ENCODE measurements at regions not wholly inside any gene's neighbourhood (a gene's known extent, or its start where the extent isn't known, plus 50 kb on each side); places are given as distances from the start of the nearest gene placed in this dataset.

DNA sequence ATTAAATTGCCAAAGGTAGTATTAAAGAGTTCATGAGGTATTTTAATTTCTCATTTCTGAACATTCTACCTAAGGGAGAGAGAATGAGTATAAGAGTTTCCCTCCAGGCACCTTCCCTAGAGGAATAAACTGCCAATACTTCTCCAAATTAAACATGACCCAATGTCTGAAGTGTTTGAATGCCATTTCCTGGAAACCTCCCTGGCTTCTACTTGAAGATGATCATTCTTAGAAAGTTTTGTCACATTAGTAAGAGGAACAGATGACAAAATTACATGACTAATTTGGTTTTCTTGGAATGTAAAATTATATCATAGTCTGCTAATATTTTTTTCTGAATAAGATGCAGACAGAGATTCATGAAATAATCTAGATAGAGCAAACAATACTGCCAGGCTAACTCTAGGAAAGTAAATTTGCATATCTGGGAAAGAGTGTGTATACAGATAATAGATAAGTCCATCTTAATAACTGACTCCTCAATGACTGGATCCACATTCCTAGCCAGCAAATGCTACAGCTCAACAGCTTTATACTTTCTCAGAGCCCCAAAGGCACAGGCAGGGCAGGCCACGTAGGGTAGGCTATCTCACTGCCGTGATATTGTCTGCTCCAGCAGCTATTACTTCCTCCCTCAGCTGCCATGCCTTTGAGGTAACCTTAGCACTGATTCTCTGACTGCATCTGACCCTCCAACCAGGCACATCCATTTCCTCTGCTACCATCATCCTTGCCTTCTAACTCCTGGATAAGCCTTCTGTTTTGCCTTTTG is 630.8 kb upstream of the PIK3C3 start:
- DNase-seq (ENCODE audit: low read depth, low spot score): no peak

DNA sequence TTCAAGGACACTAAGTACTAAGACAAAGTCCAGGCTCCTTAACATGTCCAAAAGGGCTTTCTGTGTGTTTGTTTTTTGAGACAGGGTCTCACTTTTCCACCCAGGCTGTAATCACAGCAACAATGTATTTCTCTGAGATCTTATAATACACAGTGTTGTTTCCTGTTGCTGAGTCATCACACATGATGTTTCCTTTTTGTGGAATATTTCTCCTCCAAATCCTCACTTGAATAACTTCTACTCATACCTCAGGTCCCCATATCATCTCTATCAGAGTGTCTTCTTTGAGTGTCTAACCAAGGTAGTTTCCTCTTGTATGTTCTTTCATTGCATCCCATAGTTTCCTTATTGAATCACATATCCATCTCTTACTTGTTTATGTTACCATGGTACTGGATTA is 632.0 kb upstream of the PIK3C3 start:
- H3K4me1 ChIP-seq (ENCODE audit: insufficient read depth, insufficient read length): no peaks in the 10 kb centered on the region
- H3K9ac ChIP-seq (ENCODE audit: insufficient read length, low read depth): no peak overlapping the region
- no peaks in the 10 kb centered on the region for H3K27me3 ChIP-seq (ENCODE audit: insufficient read depth, insufficient read length)
- TF ChIP-seq ZNF274 (IDR thresholded peaks at IDR 0.05; ENCODE audit: low read depth, low read length): no peak
- TF ChIP-seq YY1 (IDR thresholded peaks at IDR 0.05; ENCODE audit: insufficient read depth, insufficient read length): no peak
- TF ChIP-seq SUZ12 (IDR thresholded peaks at IDR 0.05; ENCODE audit: extremely low read depth, insufficient read depth, insufficient read length): no peak
- 0 out of 2 replicates have a peak, but pooled peaks cover 6% of the 10 kb centered on the region for H3K9me3 ChIP-seq (ENCODE audit: insufficient read depth, low read length)
- H3K4me3 ChIP-seq (ENCODE audit: insufficient read length, low read depth): no peak overlapping the region
- DNase-seq (ENCODE audit: low read depth, low spot score): no peak
- H3K36me3 ChIP-seq (ENCODE audit: insufficient read depth, insufficient read length, low read length): no peaks in the 10 kb centered on the region

More for the DNA sequence above, 630.8 kb upstream of the PIK3C3 start:
- peaks cover 6% of the 10 kb centered on the region; the same call in 1 of the 2 replicates for H3K9me3 ChIP-seq (ENCODE audit: insufficient read depth, low read length)
- no peaks in the 10 kb centered on the region for H3K36me3 ChIP-seq (ENCODE audit: insufficient read depth, insufficient read length, low read length)
- H3K4me1 ChIP-seq (ENCODE audit: insufficient read depth, insufficient read length): no peaks in the 10 kb centered on the region
- H3K9ac ChIP-seq (ENCODE audit: insufficient read length, low read depth): no peak overlapping the region
- H3K4me3 ChIP-seq (ENCODE audit: insufficient read length, low read depth): no peak overlapping the region
- no peak for TF ChIP-seq YY1 (IDR thresholded peaks at IDR 0.05; ENCODE audit: insufficient read depth, insufficient read length)
- TF ChIP-seq ZNF274 (IDR thresholded peaks at IDR 0.05; ENCODE audit: low read depth, low read length): no peak
- no peak for TF ChIP-seq SUZ12 (IDR thresholded peaks at IDR 0.05; ENCODE audit: extremely low read depth, insufficient read depth, insufficient read length)
- H3K27me3 ChIP-seq (ENCODE audit: insufficient read depth, insufficient read length): no peaks in the 10 kb centered on the region

DNA sequence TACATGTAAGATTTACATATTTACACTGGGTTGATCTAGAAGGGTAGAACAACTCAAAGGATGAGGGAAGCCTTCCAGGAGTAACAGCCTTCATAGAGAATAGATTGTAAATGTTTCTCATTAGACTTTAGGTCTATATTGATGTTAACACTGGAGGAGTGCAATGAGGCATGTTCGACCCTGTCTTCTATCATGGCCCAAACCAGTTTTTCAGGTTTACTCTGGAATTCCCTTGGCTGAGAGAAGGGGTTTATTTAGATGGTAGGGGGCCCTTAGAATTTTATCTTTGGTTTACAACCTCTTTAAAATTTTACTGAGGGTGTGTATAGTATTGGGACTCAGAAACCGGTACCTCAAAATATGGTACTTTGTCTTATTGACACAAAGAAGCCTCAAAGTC is 634.9 kb upstream of the PIK3C3 start:
- H3K9me3 ChIP-seq (ENCODE audit: insufficient read depth, low read length): peaks cover 5% of the 10 kb centered on the region; the same call in 1 of the 2 replicates
- no peak overlapping the region for H3K9ac ChIP-seq (ENCODE audit: insufficient read length, low read depth)
- TF ChIP-seq ZNF274 (IDR thresholded peaks at IDR 0.05; ENCODE audit: low read depth, low read length): no peak
- no peak for TF ChIP-seq YY1 (IDR thresholded peaks at IDR 0.05; ENCODE audit: insufficient read depth, insufficient read length)
- no peak for TF ChIP-seq SUZ12 (IDR thresholded peaks at IDR 0.05; ENCODE audit: extremely low read depth, insufficient read depth, insufficient read length)
- no peaks in the 10 kb centered on the region for H3K4me1 ChIP-seq (ENCODE audit: insufficient read depth, insufficient read length)
- H3K4me3 ChIP-seq (ENCODE audit: insufficient read length, low read depth): no peak overlapping the region
- H3K36me3 ChIP-seq (ENCODE audit: insufficient read depth, insufficient read length, low read length): no peaks in the 10 kb centered on the region
- no peaks in the 10 kb centered on the region for H3K27me3 ChIP-seq (ENCODE audit: insufficient read depth, insufficient read length)
- no peak for DNase-seq (ENCODE audit: low read depth, low spot score)

DNA sequence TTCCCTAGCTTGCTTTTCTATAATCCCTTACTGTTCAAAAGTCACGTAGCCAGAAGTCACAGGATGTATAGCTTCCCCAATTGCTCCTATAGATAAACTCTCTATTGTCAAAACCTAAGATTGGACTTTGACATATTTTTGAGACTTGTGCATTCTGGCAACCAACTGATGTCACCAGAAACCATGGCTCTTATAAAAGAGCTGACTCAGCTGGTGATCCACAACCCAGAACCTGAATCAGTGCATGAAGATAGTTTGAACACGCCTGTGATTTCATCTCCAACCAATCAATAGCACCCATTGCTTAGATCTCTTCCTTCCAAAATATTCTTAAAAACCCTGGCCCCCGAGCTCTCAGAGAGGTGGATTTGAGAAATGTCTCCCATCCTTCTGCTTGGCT is 639.9 kb upstream of the PIK3C3 start:
- H3K27me3 ChIP-seq (ENCODE audit: insufficient read depth, insufficient read length): no peaks in the 10 kb centered on the region
- TF ChIP-seq SUZ12 (IDR thresholded peaks at IDR 0.05; ENCODE audit: extremely low read depth, insufficient read depth, insufficient read length): no peak
- TF ChIP-seq YY1 (IDR thresholded peaks at IDR 0.05; ENCODE audit: insufficient read depth, insufficient read length): no peak
- TF ChIP-seq ZNF274 (IDR thresholded peaks at IDR 0.05; ENCODE audit: low read depth, low read length): no peak
- H3K9me3 ChIP-seq (ENCODE audit: insufficient read depth, low read length): peaks cover 21% of the 10 kb centered on the region; the same call in 1 of the 2 replicates
- H3K4me3 ChIP-seq (ENCODE audit: insufficient read length, low read depth): no peak overlapping the region
- no peak overlapping the region for H3K9ac ChIP-seq (ENCODE audit: insufficient read length, low read depth)
- H3K4me1 ChIP-seq (ENCODE audit: insufficient read depth, insufficient read length): no peaks in the 10 kb centered on the region
- no peaks in the 10 kb centered on the region for H3K36me3 ChIP-seq (ENCODE audit: insufficient read depth, insufficient read length, low read length)
- no peak for DNase-seq (ENCODE audit: low read depth, low spot score)

DNA sequence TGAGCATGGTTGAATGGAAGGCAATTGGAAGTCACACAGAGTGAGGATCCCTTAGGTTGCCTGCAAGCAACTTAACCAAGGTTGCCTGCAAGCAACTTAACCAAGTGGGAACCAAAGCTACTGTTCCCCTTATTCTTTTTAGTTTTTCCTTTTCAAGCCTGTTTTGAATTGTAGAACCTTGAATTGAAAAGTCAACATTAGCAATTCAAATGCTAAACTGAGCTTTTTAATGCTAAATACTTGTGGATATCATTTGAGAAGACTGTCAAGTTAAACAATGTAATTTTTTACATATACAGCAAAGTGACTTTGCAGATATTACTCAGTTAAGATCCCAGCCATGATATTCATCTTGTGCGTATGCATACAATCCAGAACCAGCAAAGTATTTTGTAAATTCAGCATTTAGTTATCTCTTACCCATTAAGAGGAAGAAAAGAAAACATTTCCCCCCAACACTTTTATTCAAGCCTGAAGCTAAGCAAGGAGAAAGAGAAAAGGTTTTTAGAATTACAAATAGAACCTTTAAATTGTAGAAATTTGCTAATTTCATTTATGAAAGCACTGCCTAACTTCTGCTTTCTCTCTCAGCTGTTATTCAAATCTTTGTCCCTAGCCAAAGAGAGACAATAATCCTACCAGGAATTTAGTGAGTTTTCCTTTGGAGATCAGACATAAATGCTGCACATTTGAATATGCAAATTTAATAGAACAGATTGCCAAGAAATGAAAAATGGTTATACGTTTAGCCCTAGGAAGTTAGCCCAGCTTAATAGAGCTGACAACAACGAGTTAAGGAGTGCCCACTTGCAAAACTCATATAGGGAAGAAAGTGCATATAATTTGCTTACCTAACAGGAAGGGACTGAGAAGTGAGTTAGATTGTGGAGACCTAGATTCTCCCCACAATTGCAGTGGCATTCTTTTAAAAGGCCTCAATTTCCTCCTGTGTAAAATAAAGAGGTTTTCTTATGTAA is 643.2 kb upstream of the PIK3C3 start:
- Histone ChIP-seq H3K36me3 (ENCODE audit: insufficient read depth, insufficient read length, low read length) (no peaks in the 10 kb centered on the region), H3K4me1 (ENCODE audit: insufficient read depth, insufficient read length) (no peaks in the 10 kb centered on the region), H3K4me3 (ENCODE audit: insufficient read length, low read depth) (no peak overlapping the region), H3K9ac (ENCODE audit: insufficient read length, low read depth) (no peak overlapping the region), H3K9me3 (ENCODE audit: insufficient read depth, low read length) (peaks cover 17% of the 10 kb centered on the region; the same call in 1 of the 2 replicates), H3K27me3 (ENCODE audit: insufficient read depth, insufficient read length) (no peaks in the 10 kb centered on the region)
- DNase-seq (ENCODE audit: low read depth, low spot score): no peak
- TF ChIP-seq SUZ12 (IDR thresholded peaks at IDR 0.05; ENCODE audit: extremely low read depth, insufficient read depth, insufficient read length): no peak
- TF ChIP-seq ZNF274 (IDR thresholded peaks at IDR 0.05; ENCODE audit: low read depth, low read length): no peak
- TF ChIP-seq YY1 (IDR thresholded peaks at IDR 0.05; ENCODE audit: insufficient read depth, insufficient read length): no peak

DNA sequence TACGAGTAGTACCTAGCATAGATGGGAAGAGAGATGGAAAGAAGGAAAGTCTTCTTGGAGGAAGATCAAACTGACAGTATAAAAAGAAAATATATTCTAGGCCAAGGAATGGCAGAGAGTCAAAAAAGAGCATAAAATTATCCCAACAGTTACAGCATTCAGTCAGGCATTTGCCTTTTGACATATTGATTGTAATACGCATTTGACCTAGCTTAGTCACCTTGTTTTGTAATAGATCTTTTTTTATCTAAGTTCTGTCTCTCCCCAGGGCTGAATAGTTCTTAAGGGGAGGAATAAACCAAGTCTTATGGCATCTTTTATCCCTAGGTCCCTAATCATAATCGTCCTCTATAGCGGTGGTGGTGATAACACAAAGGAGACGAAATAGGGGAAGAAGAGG is 657.3 kb upstream of the PIK3C3 start:
- no peaks in the 10 kb centered on the region for H3K4me1 ChIP-seq (ENCODE audit: insufficient read depth, insufficient read length)
- H3K4me3 ChIP-seq (ENCODE audit: insufficient read length, low read depth): no peak overlapping the region
- H3K9ac ChIP-seq (ENCODE audit: insufficient read length, low read depth): no peak overlapping the region
- no peaks in the 10 kb centered on the region for H3K9me3 ChIP-seq (ENCODE audit: insufficient read depth, low read length)
- no peaks in the 10 kb centered on the region for H3K27me3 ChIP-seq (ENCODE audit: insufficient read depth, insufficient read length)
- TF ChIP-seq SUZ12 (IDR thresholded peaks at IDR 0.05; ENCODE audit: extremely low read depth, insufficient read depth, insufficient read length) (no peak), YY1 (IDR thresholded peaks at IDR 0.05; ENCODE audit: insufficient read depth, insufficient read length) (no peak), ZNF274 (IDR thresholded peaks at IDR 0.05; ENCODE audit: low read depth, low read length) (no peak)
- DNase-seq (ENCODE audit: low read depth, low spot score): no peak
- no peaks in the 10 kb centered on the region for H3K36me3 ChIP-seq (ENCODE audit: insufficient read depth, insufficient read length, low read length)

DNA sequence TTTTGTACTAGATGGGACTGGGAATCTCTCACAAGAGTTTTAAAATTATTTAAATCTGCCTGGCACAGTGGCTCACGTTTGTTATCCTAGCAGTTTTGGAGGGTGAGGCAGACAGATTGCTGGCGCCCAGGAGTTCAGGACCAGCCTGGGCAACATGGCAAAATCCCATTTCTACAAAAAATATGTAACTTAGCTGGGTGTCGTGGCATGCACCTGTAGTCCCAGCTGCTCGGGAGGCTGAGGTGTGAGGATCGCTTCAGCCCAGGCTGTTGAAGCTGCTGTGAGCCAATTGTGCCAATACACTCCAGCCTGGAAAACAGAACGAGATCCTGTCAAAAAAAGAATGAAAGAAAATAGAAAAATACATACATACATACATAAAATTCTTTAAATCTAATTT is 685.7 kb upstream of the PIK3C3 start:
- Histone ChIP-seq H3K27me3 (ENCODE audit: insufficient read depth, insufficient read length) (no peaks in the 10 kb centered on the region), H3K36me3 (ENCODE audit: insufficient read depth, insufficient read length, low read length) (no peaks in the 10 kb centered on the region), H3K4me3 (ENCODE audit: insufficient read length, low read depth) (no peak overlapping the region), H3K9me3 (ENCODE audit: insufficient read depth, low read length) (no peaks in the 10 kb centered on the region), H3K9ac (ENCODE audit: insufficient read length, low read depth) (no peak overlapping the region), H3K4me1 (ENCODE audit: insufficient read depth, insufficient read length) (no peaks in the 10 kb centered on the region)
- no peak for DNase-seq (ENCODE audit: low read depth, low spot score)
- TF ChIP-seq YY1 (IDR thresholded peaks at IDR 0.05; ENCODE audit: insufficient read depth, insufficient read length) (no peak), SUZ12 (IDR thresholded peaks at IDR 0.05; ENCODE audit: extremely low read depth, insufficient read depth, insufficient read length) (no peak), ZNF274 (IDR thresholded peaks at IDR 0.05; ENCODE audit: low read depth, low read length) (no peak)

All from NT2/D1 (cell line).